Tibial nerve (tissue), 4 donors: ENCODE measurements at regions not wholly inside any gene's neighbourhood (a gene's known extent, or its start where the extent isn't known, plus 50 kb on each side); places are given as distances from the start of the nearest gene placed in this dataset.

Experiments used
- DNase-seq, 2 donors: peaks; one replicate each; pipeline ENCODE4 v3.0.0-alpha.2; 2019; ENCODE audit warnings: low spot score in 2 of 2
- H3K27ac ChIP-seq, 4 donors: fragments of 200-600 bp; sonication (generic) in 3 of 4; one replicate each; pipeline ENCODE4 v1.5.1; 2017 to 2019; ENCODE audit warnings: mild to moderate bottlenecking in 1 of 4
- H3K27me3 ChIP-seq, 2 donors: fragments of 200-600 bp; sonication (generic) in 1 of 2; one replicate each; pipeline versions ENCODE4 v1.5.1 to v1.6.0; 2017 to 2019
- H3K36me3 ChIP-seq, 3 donors: fragments of 200-600 bp; sonication (generic); one replicate each; pipeline ENCODE4 v1.5.1; 2018 to 2019
- H3K4me1 ChIP-seq, 4 donors: fragments of 200-600 bp; sonication (generic) in 3 of 4; one replicate each; pipeline ENCODE4 v1.5.1; 2017 to 2019
- H3K4me3 ChIP-seq, 4 donors: fragments of 200-600 bp; sonication (generic) in 3 of 4; one replicate each; pipeline ENCODE4 v1.5.1; 2017 to 2019; ENCODE audit warnings: mild to moderate bottlenecking in 1 of 4, moderate library complexity in 1 of 4
- H3K9me3 ChIP-seq, 4 donors: fragments of 200-600 bp; sonication (generic) in 3 of 4; one replicate each; pipeline ENCODE4 v1.5.1; 2017 to 2019
- CTCF ChIP-seq, 5 experiments: fragments of 200-600 bp in 3 of 5; fragments of 450-650 bp in 2 of 5; sonication (generic) in 3 of 5; IDR thresholded peaks; one replicate each; pipeline ENCODE4 v1.5.1; 2016 to 2019; ENCODE audit warnings: antibody characterized with exemption in 5 of 5, mild to moderate bottlenecking in 3 of 5, moderate library complexity in 2 of 5
- EP300 ChIP-seq, 2 donors: sonication (generic); formaldehyde crosslinking; IDR thresholded peaks; one replicate each; pipeline ENCODE4 v1.6.1; 2017; ENCODE audit warnings: antibody characterized with exemption in 2 of 2, mild to moderate bottlenecking in 1 of 2
- POLR2A ChIP-seq, 2 donors: fragments of 450-650 bp; IDR thresholded peaks; one replicate each; pipeline ENCODE4 v1.6.1; 2017; ENCODE audit warnings: antibody characterized with exemption in 2 of 2, mild to moderate bottlenecking in 2 of 2, moderate library complexity in 2 of 2
- WGBS, 2 donors: methylation state at CpG; one replicate each; pipeline ENCODE4 v1.1.5; 2018; 5-methylcytosine and 5-hydroxymethylcytosine counted together

DNA sequence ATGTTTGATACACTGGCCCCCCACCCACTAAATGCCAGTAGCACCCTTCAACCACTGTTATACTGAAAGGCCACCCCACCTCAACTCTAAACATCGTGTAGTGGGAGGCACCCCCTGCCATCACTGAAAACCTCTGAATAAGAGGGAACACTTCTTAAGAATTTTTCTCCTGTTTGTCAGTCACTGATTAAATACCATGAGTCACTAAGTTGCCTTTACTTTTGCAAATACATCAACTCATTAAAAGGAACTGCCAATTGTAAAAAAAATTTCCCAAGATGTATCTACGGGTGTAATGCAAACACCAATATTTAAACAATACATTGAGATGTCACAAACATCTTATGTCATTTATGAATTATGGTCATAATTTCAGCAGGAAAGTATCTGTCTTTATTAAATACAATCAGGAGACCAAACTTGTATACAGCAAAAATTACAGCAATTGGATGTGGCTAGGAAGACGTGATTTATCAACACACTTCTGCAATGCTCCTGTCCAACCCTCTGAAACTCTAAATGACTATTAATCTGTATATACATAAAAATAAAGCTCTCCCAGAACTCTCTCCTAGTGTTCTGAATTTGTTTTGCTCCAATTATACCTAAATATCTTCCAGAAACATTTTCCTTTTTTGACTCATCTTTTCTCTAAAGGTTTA, 144.1 kb upstream of the STK17B start:
- 68 to 76% methylated on average over 3 of the region's 3 CpGs for WGBS, 2 donors
- H3K36me3 ChIP-seq = peaks cover 0 to 7% (median 0%) of the 10 kb centered on the region in 3 donors

GRCh38 chr2:196316050-196316430, 144.7 kb upstream of the STK17B start:
- Histone ChIP-seq H3K36me3 (peaks cover 0 to 7% (median 0%) of the 10 kb centered on the region in 3 donors), H3K27ac (no peak overlapping the region), H3K4me1 (no peaks in the 10 kb centered on the region), H3K27me3 (no peaks in the 10 kb centered on the region), H3K4me3 (no peak overlapping the region), H3K9me3 (no peaks in the 10 kb centered on the region)
- WGBS, 2 donors = 70 to 73% methylated on average over 4 of the region's 4 CpGs
- DNase-seq = no peak
- TF ChIP-seq CTCF (IDR thresholded peaks at IDR 0.05) = no peak
- no peak for TF ChIP-seq EP300 (IDR thresholded peaks at IDR 0.05)
- no peak for TF ChIP-seq POLR2A (IDR thresholded peaks at IDR 0.05)

More for the DNA sequence above, 144.1 kb upstream of the STK17B start:
- no peaks in the 10 kb centered on the region for H3K27me3 ChIP-seq
- no peak for TF ChIP-seq POLR2A (IDR thresholded peaks at IDR 0.05)
- TF ChIP-seq CTCF (IDR thresholded peaks at IDR 0.05) = no peak
- TF ChIP-seq EP300 (IDR thresholded peaks at IDR 0.05) = no peak
- DNase-seq = no peak
- H3K4me3 ChIP-seq = no peak overlapping the region
- peaks cover 0 to 4% (median 0%) of the 10 kb centered on the region in 4 donors for H3K4me1 ChIP-seq
- H3K27ac ChIP-seq = no peak overlapping the region
- no peaks in the 10 kb centered on the region for H3K9me3 ChIP-seq

GRCh38 chr2:196318517-196319377, 147.4 kb upstream of the STK17B start:
- H3K27me3 ChIP-seq = no peaks in the 10 kb centered on the region
- WGBS, 2 donors = 95% methylated on average over 24 of the region's 24 CpGs

DNA sequence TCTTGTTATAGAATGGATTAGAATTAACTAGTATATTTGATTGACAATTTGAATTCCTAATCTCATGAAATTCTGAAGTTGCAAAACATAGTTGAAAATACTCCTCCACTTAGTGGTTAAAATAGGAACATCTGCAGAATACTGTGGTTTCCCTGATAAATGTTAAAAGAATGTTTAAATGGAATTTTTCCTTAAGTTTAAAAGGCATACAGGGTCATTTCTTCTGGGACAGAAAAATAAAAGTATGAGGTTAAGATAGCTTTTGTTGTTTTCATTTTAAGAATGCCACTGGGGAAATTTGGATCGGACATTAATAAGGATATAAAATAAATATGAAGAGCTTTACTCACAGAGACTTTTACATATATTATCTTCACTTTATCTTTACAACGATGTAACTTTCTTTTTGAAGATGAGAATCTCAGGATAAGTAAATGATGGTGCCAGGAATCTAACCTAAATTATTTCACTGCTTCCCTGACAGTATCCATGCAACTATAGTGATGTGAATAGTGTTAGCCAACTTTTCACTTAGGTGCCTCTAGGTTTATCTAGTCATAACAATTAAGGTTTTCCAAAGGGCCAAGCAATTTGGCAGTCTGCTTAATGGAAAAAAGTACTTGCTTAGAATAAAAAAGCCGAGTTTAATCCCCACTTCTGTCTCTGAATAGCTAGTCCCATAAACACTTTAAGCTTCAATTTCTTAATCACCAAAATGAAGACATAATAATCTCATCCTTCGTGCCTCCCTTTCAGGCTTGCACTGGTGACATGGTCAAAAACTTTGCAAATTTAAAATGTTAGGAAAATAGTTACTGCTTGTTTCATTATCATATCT, 151.8 kb upstream of the STK17B start:
- no peak for TF ChIP-seq EP300 (IDR thresholded peaks at IDR 0.05)
- no peak for TF ChIP-seq POLR2A (IDR thresholded peaks at IDR 0.05)
- no peak for TF ChIP-seq CTCF (IDR thresholded peaks at IDR 0.05)

More at GRCh38 chr2:196318517-196319377, 147.4 kb upstream of the STK17B start:
- TF ChIP-seq POLR2A (IDR thresholded peaks at IDR 0.05) (no peak), EP300 (IDR thresholded peaks at IDR 0.05) (no peak), CTCF (IDR thresholded peaks at IDR 0.05) (no peak)
- no peak for DNase-seq
- H3K27ac ChIP-seq = no peak overlapping the region
- H3K9me3 ChIP-seq = no peaks in the 10 kb centered on the region
- H3K4me1 ChIP-seq = no peaks in the 10 kb centered on the region
- H3K4me3 ChIP-seq = no peak overlapping the region
- H3K36me3 ChIP-seq = peaks cover 0 to 7% (median 0%) of the 10 kb centered on the region in 3 donors

More for the DNA sequence above, 151.8 kb upstream of the STK17B start:
- H3K9me3 ChIP-seq = no peaks in the 10 kb centered on the region
- H3K4me3 ChIP-seq = no peak overlapping the region
- WGBS, 2 donors = 62 to 65% methylated on average over 4 of the region's 4 CpGs
- H3K27me3 ChIP-seq = no peaks in the 10 kb centered on the region
- no peak overlapping the region for H3K27ac ChIP-seq
- peaks cover 0 to 7% (median 0%) of the 10 kb centered on the region in 3 donors for H3K36me3 ChIP-seq
- no peaks in the 10 kb centered on the region for H3K4me1 ChIP-seq
- no peak for DNase-seq
